ENCODE measurements at regions not wholly inside any gene's neighbourhood (a gene's known extent, or its start where the extent isn't known, plus 50 kb on each side); places are given as distances from the start of the nearest gene placed in this dataset.

GRCh38 chr4:176014583-176015108, 51.0 kb upstream of the WDR17 start:
- TF ChIP-seq CTCF (IDR thresholded peaks at IDR 0.05; ENCODE audit: low read depth, low read length), result no peak
- no peak for DNase-seq (ENCODE audit: low read depth in 2 of 2)
- H3K4me3 ChIP-seq (replicated peaks in 1 of 2; ENCODE audit: low read depth in 2 of 2, low read length in 2 of 2), result no peak overlapping the region

Data from cardiac fibroblast (primary cell).